HG02938 (cell line): ENCODE measurements at regions not wholly inside any gene's neighbourhood (a gene's known extent, or its start where the extent isn't known, plus 50 kb on each side); places are given as distances from the start of the nearest gene placed in this dataset.
A peak's percentile ranks its signal among the peaks of the same experiment; 100 is the strongest.
"Not testable (repeated sequence)": the region's sequence is repeated elsewhere in the genome, so short reads cannot be mapped to it uniquely, and the experiment has no call there.

Experiments
- ATAC-seq: cut with Tn5 transposase; IDR thresholded peaks from one replicate; pipeline ENCODE4 v1.9.1; 2021; ENCODE audit warnings: mild to moderate bottlenecking, moderate library complexity; ENCODE audit not compliant: unreplicated experiment

- ATAC-seq = no peak
These were observed 429.6 kb downstream of the BCKDHB start for GRCh38 chr6:80535914-80536565.

- ATAC-seq = no peak
These were observed 425.5 kb downstream of the BCKDHB start for GRCh38 chr6:80531681-80532619.

GRCh38 chr6:80530103-80530502 is 423.6 kb downstream of the BCKDHB start:
- no peak for ATAC-seq

- ATAC-seq = no peak
These were observed 421.6 kb downstream of the BCKDHB start for GRCh38 chr6:80528115-80528514.

GRCh38 chr6:80527552-80528052 is 421.1 kb downstream of the BCKDHB start:
- no peak for ATAC-seq

- no peak for ATAC-seq
These were observed 417.1 kb downstream of the BCKDHB start for GRCh38 chr6:80523531-80523997.

GRCh38 chr6:80523010-80523409 is 416.5 kb downstream of the BCKDHB start:
- no peak for ATAC-seq

GRCh38 chr6:80522576-80522975 is 416.1 kb downstream of the BCKDHB start:
- no peak for ATAC-seq

GRCh38 chr6:80519811-80520594 is 413.5 kb downstream of the BCKDHB start:
- no peak for ATAC-seq

GRCh38 chr6:80517525-80517924 is 411.1 kb downstream of the BCKDHB start:
- ATAC-seq = no peak

- ATAC-seq = not testable (repeated sequence)
These were observed 404.1 kb downstream of the BCKDHB start for GRCh38 chr6:80510521-80510920.

- ATAC-seq = no peak
These were observed 402.6 kb downstream of the BCKDHB start for GRCh38 chr6:80508885-80509630.

GRCh38 chr6:80504882-80505281 is 398.4 kb downstream of the BCKDHB start:
- no peak for ATAC-seq

- no peak for ATAC-seq
These were observed 397.2 kb downstream of the BCKDHB start for GRCh38 chr6:80503660-80504059.

GRCh38 chr6:80502871-80503270 is 396.4 kb downstream of the BCKDHB start:
- no peak for ATAC-seq

- ATAC-seq = no peak
These were observed 395.2 kb downstream of the BCKDHB start for GRCh38 chr6:80501636-80502035.

GRCh38 chr6:80497696-80498486 is 391.4 kb downstream of the BCKDHB start:
- not testable (repeated sequence) for ATAC-seq

GRCh38 chr6:80489911-80490635 is 383.6 kb downstream of the BCKDHB start:
- ATAC-seq = no peak

GRCh38 chr6:80488190-80488589 is 381.7 kb downstream of the BCKDHB start:
- ATAC-seq = peak; percentile 47
